HG03571 (cell line): ENCODE measurements at regions not wholly inside any gene's neighbourhood (a gene's known extent, or its start where the extent isn't known, plus 50 kb on each side); places are given as distances from the start of the nearest gene placed in this dataset.
"Not testable (repeated sequence)": the region's sequence is repeated elsewhere in the genome, so short reads cannot be mapped to it uniquely, and the experiment has no call there.

Experiments
- ATAC-seq: cut with Tn5 transposase; IDR thresholded peaks from one replicate; pipeline ENCODE4 v1.9.1; 2021; ENCODE audit not compliant: unreplicated experiment

DNA sequence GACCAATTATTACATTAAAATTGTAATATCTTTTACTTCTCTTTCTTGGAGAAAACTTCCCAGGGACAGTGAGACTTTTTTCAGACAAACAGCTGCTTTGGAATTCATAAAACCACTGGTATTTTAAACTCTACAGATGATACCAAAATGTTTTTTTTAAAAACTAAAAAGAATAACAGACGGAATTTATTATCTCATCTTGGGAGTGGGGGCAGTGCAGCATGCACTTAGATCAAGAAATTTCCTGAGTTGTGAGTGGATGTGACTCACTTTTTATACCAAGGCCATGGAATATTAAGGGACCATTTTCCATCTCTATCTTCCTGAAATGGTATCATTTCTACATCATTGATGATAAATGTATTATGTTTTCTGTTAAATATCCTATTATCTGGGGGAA, 422.8 kb upstream of the HNRNPA3 start:
- no peak for ATAC-seq

DNA sequence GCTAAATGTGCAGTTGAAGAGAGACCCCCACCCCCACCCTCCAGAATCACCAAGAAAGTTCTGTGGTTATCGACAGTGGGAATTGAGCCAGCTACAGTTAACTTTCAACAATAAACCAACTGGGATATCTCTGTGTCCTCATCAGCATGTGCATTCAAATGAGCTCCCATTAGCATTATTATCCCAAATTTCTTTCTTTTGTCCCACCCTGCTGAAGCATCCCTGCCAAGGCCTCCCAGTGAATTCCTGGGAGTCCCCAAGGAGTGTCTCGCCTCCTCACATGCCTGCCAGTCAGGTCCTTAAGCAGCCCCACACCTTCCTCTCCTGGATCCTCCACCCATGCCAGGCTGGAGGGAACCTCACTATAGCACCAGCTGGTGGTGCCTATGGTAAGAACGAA, 422.1 kb upstream of the HNRNPA3 start:
- no peak for ATAC-seq

DNA sequence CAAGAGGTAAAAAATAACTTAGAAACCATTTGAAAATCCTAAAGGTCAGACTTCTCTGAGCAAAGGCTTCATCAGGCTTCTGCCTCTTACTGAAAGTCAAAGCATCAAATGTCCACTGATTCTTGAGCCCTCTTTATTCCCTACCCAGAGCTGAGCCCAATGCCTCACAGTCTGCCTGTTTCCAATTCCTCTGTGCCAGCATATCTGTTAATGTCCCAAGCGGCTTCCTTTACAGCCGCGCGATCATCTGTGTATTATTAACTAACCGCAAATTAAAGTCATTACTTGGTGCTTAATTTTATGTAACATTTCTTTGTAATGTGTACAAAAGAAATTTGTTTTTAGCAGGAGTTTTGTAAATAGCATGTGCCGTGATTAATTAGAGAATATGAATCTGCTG, 418.8 kb upstream of the HNRNPA3 start:
- ATAC-seq = no peak

DNA sequence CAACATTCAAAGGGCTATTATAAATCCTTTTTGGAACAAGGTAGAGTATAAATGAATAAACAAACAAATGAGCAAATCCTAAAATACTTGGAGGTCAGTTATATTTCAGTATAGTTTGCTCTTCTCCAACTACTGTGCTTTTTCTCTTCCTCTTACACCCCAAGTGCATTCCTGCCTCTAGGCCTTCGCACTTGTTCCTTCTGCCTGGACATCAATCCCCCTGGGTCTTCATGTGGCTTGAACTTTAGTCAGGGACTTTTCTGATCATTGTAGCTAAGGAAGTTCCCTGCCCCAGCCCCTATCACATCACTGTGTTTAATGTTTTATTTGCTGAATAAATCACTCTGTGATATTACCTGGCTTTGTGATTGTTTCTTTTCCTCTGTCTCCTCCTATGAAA, 418.2 kb upstream of the HNRNPA3 start:
- no peak for ATAC-seq

DNA sequence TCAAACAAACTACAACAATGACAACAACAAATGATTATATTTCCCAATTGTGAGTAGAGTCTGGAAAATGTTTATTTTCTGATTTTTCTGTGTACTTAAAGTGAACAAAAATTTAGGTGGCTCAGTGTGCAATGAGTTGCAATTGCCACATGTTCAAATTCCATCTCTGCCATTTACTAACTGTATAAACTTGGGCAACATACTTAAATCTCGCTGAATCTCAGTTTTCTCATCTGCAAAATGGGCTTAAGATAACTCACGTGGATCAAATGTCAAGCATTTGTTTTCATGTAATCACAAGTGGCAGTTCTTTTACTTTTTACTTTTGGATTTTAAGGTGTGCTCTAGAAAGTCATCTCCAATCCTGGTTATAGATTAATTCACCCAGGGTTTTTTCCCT, 416.8 kb upstream of the HNRNPA3 start:
- no peak for ATAC-seq

DNA sequence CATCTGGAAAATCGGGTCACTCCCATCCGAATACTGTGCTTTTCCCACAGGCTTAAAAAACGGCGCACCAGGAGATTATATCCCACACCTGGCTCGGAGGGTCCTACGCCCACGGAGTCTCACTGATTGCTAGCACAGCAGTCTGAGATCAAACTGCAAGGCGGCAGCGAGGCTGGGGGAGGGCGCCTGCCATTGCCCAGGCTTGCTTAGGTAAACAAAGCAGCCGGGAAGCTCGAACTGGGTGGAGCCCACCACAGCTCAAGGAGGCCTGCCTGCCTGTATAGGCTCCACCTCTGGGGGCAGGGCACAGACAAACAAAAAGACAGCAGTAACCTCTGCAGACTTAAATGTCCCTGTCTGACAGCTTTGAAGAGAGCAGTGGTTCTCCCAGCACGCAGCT, 415.9 kb upstream of the HNRNPA3 start:
- not testable (repeated sequence) for ATAC-seq

DNA sequence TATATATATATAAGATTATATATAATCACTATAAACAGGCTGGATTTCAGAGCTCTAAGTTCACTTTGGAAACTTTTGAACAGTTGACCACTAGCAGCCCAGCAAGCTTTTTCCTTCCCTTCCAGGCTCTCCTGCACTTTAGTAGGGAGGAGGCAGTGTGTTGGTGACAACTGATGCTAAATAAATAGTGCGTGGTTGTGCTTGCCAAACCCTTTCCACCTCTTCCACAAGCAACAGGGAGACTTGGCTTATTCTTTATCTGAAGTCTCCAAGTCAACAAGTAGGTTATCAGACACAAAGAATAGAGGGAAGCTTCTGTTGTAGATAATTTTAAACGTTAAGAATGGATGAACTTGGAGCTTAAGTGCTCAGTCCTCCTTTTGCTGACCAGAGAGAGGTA, 408.2 kb upstream of the HNRNPA3 start:
- ATAC-seq = no peak

DNA sequence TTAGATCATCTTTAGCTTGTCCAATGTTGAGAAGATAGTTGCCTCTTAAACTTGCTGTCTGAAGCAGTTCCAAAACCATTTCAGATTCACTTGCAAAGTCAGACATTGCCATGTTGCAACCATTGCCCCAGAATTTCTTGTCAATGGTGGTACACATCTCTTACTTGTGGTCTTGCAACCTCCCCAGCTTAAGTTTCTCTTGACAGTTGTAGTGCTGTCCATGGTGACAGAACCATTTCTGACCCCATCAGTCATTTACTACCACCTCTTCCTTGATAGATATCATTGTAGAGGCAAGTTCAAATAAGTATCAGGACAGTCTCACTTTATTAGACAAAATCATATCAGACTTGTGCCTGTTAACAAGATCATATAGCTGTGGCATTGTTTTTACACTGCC, 407.2 kb upstream of the HNRNPA3 start:
- no peak for ATAC-seq

DNA sequence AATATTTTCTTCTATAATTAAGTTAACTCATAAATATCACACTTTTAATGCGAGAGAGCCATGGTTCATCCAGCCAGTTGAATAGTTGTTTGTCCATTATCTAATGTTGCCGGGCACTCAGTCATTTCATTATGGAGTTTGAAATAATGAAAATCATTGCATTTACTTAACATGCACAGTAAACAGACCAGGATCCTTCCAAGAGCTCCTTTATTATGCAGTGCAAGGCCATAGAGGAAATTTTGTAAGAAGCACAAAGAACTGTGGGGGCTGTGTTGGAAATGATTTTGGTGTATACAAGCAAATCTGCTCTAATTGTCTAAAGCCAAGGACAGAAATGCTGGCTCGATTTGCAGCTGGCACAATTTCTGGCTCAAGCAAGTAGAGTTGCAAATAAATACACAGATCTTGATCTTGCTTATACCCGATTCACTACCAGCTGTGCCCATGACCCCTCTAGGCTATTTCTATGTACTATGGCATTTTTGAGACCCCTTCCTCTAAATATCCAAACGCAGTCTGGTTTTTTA, 400.3 kb upstream of the HNRNPA3 start:
- no peak for ATAC-seq

DNA sequence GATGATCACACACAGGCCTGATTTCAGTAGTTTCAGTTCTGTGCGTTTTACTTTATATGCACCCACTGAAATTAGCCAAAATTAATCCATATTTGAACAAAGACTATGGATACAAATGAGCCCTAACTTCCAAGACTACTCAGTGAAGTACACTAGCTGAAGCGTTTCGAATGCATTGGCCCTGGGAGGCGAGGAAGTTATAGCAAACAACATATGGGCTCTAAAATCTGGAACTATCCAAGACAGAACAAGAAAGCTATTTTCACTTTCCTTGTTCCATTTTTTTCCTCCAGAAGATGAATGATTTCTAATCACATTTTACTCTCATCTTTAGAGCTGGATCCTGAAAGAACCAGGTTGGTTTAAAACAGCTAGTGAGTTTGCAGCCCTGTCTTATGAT, 399.4 kb upstream of the HNRNPA3 start:
- no peak for ATAC-seq

DNA sequence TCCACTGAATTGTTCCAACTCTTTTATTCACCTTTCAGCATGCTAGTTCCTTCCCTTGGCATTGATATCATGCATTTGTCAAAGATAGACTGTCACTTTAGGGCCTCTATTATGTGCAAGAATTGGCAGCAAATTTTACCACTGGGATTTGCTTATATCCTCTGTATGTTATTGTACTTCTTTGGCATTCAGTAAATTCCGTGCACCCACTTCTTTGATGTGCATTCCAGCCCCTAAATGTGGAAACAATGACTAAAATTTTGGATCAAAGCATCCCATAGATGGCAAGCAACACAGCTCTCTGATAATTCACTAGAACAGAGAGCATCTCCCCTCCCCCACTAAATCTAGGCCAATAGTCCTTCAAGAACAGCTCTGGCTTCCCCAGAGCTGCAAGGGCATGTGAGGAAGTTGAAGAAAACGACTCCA, 399.0 kb upstream of the HNRNPA3 start:
- ATAC-seq = no peak

DNA sequence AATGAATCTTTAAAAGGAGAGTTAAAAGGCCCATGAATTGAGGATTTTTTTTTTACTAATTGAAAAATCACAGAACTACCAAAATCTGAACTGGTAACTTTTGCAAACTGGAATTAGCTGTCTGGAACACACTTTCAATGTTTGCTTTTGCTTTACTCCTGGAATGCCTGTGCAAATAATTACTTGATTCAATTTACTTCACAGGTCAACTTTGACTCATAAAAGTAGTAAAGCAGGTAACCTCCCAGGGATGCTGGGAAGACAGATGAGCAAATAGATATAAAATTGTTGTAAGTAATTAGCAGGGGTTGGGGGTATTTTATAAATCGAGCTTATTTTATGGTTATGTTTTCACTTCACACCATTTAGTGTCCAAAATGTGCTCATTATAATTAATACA, 398.3 kb upstream of the HNRNPA3 start:
- ATAC-seq = no peak

DNA sequence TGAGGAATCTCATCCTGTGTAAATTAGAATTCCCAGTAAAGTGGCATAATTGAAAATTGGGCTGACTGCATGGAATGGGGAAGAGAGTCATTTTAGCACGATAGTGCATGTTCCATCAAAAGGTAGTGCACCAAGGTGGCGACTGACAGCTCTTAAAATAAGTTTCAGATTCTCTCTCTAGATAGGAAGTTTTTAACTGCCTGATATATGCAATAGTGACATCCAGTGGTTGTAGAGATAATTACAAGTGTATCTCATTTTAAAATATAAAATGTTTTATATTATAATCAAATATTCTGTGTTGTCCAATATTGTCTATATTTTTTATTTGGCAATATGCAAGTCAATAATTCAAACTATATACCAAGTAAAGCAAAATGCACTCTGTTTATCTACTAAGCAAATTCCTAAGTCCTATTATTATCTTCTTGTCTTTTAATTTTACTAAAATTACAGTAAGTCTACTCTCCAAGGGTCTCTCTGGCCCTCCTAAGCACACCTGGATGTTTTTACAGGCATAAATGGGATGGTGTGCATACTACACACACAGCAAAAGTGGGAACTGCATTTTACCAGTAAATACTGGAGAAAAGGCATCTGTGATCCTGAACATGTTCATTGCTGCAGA, 397.7 kb upstream of the HNRNPA3 start:
- no peak for ATAC-seq

DNA sequence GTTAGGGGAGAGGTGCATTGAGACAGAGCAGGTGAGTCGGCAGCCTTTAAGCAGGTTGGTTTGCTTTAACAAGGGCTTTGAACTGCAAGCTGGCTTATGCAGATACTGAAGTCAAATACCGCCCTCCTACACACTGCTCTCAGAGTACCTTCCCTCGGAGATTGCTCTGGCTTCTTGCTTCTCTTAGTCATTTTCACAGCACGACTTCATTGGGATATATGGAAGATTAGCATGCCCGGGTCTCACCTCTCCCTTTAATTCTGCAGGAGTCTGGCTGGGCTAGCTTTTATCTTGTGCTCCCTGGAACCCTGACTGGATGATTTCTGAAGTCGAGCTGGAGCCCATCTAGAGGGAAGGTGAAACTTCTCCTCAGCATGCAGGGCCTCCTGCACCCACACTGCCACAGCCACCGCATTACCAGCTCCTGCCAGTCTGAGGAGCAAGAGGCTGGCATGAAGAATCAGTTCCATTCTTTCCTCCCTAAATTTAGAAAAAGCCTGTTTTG, 395.5 kb upstream of the HNRNPA3 start:
- no peak for ATAC-seq

DNA sequence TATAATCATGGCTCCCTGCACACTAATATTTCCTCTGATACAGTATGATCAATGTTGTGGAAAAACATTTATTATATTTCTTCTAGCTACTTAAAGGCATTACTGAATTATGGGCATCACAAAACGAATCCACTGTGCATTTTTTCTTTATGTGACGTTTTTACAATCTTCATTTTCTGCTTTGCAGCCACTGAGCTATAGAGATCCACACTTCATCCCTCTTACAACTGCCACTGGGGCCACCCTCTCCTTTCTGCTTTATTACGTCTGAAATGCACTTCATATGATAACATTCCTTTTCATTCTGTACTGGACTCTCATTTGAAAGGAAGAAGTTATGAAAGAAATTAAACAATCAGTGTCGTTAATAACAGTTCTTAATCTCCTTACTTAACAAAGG, 394.5 kb upstream of the HNRNPA3 start:
- no peak for ATAC-seq

DNA sequence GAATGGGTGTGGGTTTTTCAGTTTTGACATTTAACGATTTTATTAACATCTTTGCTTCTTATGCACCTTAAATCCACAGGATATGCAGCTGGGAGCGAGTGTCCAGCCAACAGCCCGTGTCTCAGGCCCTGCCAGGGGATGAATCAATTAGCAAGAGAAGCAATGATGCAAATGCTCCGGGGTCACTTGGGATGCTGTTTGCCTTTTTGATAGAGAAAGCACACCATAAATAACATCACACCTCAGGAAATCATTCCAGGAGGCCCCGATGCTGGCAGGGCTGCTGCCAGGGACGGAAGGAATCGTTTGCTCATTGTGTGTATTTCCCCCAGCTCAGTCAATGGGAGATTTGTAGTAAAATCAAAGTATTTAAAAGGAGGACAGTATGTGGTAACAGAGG, 394.0 kb upstream of the HNRNPA3 start:
- ATAC-seq = no peak

DNA sequence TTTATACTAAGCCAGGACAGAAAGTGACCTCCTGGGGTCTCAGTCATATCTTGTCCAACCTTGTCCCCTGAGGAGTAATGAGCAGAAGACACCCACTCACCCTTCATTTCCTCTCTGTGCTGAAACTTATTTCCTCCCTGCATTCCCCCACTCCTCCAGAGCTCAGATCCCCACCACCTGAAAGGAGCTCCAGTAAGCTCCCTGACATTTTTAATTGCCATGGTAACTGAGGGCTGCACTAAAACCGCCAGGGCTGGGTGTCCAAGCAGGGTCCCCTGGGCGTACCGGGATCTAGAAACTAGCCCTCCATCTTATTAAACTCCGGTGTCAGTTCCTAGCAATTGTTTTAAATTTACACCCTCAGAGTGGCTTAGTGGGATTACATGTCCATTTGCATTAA, 393.3 kb upstream of the HNRNPA3 start:
- ATAC-seq = no peak

DNA sequence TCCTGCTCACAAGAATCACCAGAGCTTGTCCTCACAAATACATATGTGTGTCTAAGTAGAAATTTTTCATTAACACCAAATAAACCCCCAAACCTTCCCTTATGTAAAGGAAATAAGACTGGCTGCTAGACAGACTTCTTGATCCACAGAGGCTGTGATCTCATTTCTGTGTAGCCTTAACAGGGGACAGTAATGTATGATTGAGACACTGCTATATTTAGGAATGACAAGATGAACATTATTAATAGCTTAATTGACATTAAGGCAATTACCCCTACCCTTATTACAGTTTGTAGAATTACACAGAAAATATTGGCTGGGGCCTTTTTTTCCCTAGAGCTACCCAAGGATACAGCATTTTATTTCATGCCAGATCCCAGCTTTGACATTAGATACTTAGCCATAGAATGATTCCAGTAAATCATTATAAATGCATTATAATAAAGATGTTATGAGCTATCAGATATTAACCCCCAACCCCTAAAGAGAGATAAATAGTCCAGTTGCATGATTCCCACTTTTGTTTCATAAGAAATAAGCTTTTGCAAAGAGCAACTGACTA, 392.1 kb upstream of the HNRNPA3 start:
- no peak for ATAC-seq

DNA sequence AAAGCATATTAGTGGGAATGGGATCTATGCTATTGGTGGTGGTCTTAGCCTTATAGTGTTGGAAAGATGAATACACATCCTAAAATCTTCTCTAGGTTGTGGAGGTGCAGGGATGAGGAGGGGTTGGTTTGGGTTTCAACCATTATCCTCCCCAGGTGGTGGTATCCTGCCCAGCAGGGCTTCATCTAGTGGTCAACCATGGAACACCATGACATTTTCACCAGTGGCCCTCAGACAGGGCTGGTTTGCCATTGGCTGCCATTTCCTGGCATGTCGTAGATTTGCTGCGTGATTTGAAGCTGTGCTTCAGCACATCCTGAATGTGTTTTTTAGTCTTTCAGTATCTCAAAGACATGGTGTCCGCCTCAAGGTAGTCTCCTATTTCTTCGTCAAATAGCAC, 391.2 kb upstream of the HNRNPA3 start:
- no peak for ATAC-seq

DNA sequence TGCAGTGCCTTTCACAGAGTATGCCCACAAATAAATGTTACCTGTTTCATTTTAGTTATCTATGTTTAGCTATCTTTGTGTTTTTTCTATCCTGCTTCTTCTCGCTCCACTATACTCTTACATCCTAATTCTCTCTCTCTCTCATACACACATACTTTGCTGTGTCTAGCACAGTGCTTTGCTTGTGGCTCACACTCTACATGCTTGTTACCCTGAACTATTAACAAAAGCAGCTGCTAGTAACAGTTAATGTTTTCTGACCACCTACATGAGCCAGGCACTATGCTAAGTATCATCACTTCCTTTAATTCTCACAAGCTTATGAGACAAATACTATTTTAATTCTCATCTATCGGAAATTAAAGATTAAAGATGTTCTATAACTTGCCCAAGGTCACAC, 390.5 kb upstream of the HNRNPA3 start:
- ATAC-seq = no peak

DNA sequence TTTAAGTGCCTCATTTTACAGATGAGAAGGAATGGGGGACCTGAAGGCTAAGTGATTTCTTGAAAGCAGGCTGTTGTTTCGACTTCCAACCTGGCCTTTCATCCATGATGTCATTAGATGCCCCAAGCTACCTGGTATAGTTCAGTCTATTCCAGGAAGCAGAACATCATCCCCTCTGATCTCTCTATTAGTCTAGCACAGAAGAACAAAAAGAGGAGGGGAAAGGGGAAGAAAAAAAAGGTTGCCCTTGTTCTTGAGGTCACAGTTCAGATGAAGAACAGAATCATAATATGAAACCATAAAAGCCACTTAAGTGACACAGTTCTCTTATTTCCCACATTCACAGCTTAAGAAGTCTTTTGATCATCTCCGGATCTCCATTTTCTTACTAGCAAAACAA, 386.2 kb upstream of the HNRNPA3 start:
- no peak for ATAC-seq

DNA sequence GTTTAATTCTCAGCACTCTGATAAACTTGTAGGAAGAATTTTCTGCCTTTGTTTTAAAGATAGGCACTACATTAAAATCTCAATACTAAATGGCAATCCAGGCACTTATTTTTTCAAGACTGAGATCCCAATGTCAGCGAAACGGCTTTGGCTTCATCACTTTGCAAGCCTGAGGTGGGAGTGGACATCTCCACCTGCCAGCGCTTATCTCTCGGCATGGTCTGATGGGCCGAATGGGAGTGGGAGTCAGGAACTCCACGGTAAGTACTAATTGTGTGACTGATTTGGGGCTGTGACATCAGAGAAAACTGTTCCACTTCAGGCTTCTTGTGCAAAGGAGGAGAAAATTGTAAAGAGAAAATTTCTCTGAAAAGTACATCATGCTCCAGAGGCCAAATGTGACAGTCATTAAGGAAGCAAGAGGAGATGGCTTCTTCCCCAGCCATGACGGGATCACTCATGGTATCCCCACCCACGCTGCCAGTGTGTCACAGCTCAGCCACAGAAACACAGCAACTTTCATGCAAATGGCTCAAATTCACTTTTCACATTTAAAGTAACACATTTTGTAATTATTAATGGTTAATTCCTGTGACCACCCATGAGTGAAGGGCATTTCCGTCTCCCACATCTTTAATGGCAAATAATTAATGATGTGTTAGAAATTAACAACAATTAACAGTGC, 385.5 kb upstream of the HNRNPA3 start:
- no peak for ATAC-seq
